CD14-positive monocyte (primary cell): ENCODE measurements at regions not wholly inside any gene's neighbourhood (a gene's known extent, or its start where the extent isn't known, plus 50 kb on each side); places are given as distances from the start of the nearest gene placed in this dataset.

Experiments
- DNase-seq, 3 donors: peaks; one replicate each; pipeline ENCODE4 v3.0.0-alpha.2; 2011 to 2022
- H2AFZ ChIP-seq: 2 replicates; pipeline ENCODE4 v1.6.0; 2012; ENCODE audit warnings: mild to moderate bottlenecking, low read depth, low read length, inconsistent platforms; ENCODE audit not compliant: insufficient read depth, poor library complexity, severe bottlenecking
- H3K27ac ChIP-seq, 2 donors: 1 replicate in 1 of 2; 2 replicates in 1 of 2; pipeline ENCODE4 v1.5.1; 2012 to 2013; ENCODE audit warnings: low read length in 2 of 2, control low read depth in 1 of 2, inconsistent platforms in 1 of 2, low read depth in 1 of 2, mild to moderate bottlenecking in 1 of 2
- H3K27me3 ChIP-seq, 2 donors: one replicate each; pipeline versions ENCODE4 v1.6.0 to v1.6.1; 2011 to 2013; ENCODE audit warnings: low read length in 2 of 2; ENCODE audit not compliant: control insufficient read depth in 2 of 2, insufficient read depth in 2 of 2
- H3K36me3 ChIP-seq, 2 donors: replicated peaks in 1 of 2; 1 replicate in 1 of 2; 2 replicates in 1 of 2; pipeline versions ENCODE4 v1.5.1 to v1.6.1; 2012 to 2013; ENCODE audit warnings: low read length in 2 of 2, control low read depth in 1 of 2, inconsistent platforms in 1 of 2, mild to moderate bottlenecking in 1 of 2; ENCODE audit not compliant: insufficient read depth in 2 of 2, control insufficient read depth in 1 of 2
- H3K4me1 ChIP-seq, 2 donors: 1 replicate in 1 of 2; 2 replicates in 1 of 2; pipeline versions ENCODE4 v1.5.1 to v1.6.1; 2012 to 2013; ENCODE audit warnings: low read length in 2 of 2, control low read depth in 1 of 2, inconsistent platforms in 1 of 2, mild to moderate bottlenecking in 1 of 2, moderate library complexity in 1 of 2; ENCODE audit not compliant: insufficient read depth in 2 of 2, control insufficient read depth in 1 of 2
- H3K4me2 ChIP-seq: replicated peaks from 2 replicates; pipeline ENCODE3; 2012; ENCODE audit warnings: low read length, moderate library complexity, mild to moderate bottlenecking; ENCODE audit not compliant: poor library complexity, severe bottlenecking; ENCODE audit errors: extremely low read depth
- H3K4me3 ChIP-seq, 3 experiments: fragments of 200-600 bp in 1 of 3; sonication (generic) in 1 of 3; replicated peaks in 1 of 3; 1 replicate in 2 of 3; 2 replicates in 1 of 3; pipeline ENCODE4 v1.5.1; 2011 to 2013; ENCODE audit warnings: low read length in 3 of 3, mild to moderate bottlenecking in 3 of 3, control low read depth in 2 of 3, low read depth in 2 of 3, inconsistent platforms in 1 of 3, moderate library complexity in 1 of 3
- H3K79me2 ChIP-seq: 2 replicates; pipeline ENCODE4 v1.6.0; 2012; ENCODE audit warnings: mild to moderate bottlenecking, control low read depth, inconsistent platforms, low read length, moderate library complexity; ENCODE audit not compliant: insufficient read depth
- H3K9ac ChIP-seq: 2 replicates; pipeline ENCODE4 v1.6.0; 2017; ENCODE audit warnings: low read length, mild to moderate bottlenecking; ENCODE audit not compliant: insufficient read depth, poor library complexity, severe bottlenecking
- H3K9me3 ChIP-seq, 2 donors: replicated peaks in 1 of 2; 1 replicate in 1 of 2; 2 replicates in 1 of 2; pipeline versions ENCODE4 v1.5.1 to v1.6.1; 2012 to 2013; ENCODE audit warnings: low read length in 2 of 2, control low read depth in 1 of 2; ENCODE audit not compliant: control insufficient read depth in 1 of 2, insufficient read depth in 1 of 2
- H4K20me1 ChIP-seq: 2 replicates; pipeline ENCODE4 v1.6.0; 2012; ENCODE audit warnings: mild to moderate bottlenecking, low read length, control low read depth, moderate library complexity; ENCODE audit not compliant: insufficient read depth
- H3K27ac Mint-ChIP-seq, 7 donors: one replicate each; pipeline ENCODE4 v1.8.0; 2020; ENCODE audit warnings: mild to moderate bottlenecking in 7 of 7, mixed read lengths in 7 of 7, moderate library complexity in 6 of 7, inconsistent platforms in 2 of 7
- H3K27me3 Mint-ChIP-seq, 3 donors: one replicate each; pipeline ENCODE4 v1.8.0; 2021 to 2022; ENCODE audit warnings: low read depth in 3 of 3, mild to moderate bottlenecking in 3 of 3, mixed read lengths in 3 of 3, moderate library complexity in 3 of 3, inconsistent platforms in 1 of 3
- H3K36me3 Mint-ChIP-seq, 2 donors: one replicate each; pipeline ENCODE4 v1.8.0; 2020; ENCODE audit warnings: mixed read lengths in 2 of 2, inconsistent platforms in 1 of 2, mild to moderate bottlenecking in 1 of 2
- H3K4me1 Mint-ChIP-seq: one replicate; pipeline ENCODE4 v1.8.0; 2020; ENCODE audit warnings: mild to moderate bottlenecking, mixed read lengths
- H3K4me3 Mint-ChIP-seq, 2 donors: one replicate each; pipeline ENCODE4 v1.8.0; 2020; ENCODE audit warnings: mild to moderate bottlenecking in 2 of 2, mixed read lengths in 2 of 2, moderate library complexity in 1 of 2
- H3K9me3 Mint-ChIP-seq, 7 donors: one replicate each; pipeline ENCODE4 v1.8.0; 2020 to 2022; ENCODE audit warnings: mixed read lengths in 7 of 7, mild to moderate bottlenecking in 6 of 7, moderate library complexity in 6 of 7, inconsistent platforms in 2 of 7
- WGBS: methylation state at CpG from one replicate; pipeline ENCODE4 v1.1.5; 2013; ENCODE audit warnings: missing lambda C conversion rate; ENCODE audit not compliant: insufficient coverage; 5-methylcytosine and 5-hydroxymethylcytosine counted together
- intact Hi-C, 2 donors: fragments of 100-400 bp; cut with micrococcal nuclease; formaldehyde crosslinking; loops; one replicate each; pipeline versions ENCODE4 v1.15.0 to v1.15.1; 2023
- TF ChIP-seq, protein P1 (sequence below): fragments of 200-600 bp; IDR thresholded peaks from one replicate; pipeline ENCODE4 v1.8.0; 2022; ENCODE audit warnings: antibody characterized with exemption, mild to moderate bottlenecking

DNA sequence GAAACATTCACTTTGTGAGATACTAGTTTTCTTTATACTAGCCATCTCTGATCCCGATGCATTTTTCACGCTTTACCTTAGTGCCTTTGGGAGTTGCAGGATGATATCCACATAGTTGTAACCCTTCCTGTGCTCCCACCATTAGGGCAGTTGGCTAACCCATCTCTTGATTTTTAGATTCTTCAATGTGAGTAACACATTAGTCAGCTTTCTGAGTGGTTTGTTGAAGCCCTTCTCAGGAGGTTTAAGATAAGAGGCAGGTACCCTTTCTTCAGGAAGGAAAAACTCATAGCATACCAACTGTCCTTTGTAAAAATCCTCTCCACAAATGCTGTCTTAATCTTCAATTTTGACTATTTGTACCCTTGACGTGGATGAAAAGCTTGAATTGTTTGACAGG lies 392.3 kb downstream of the DMAC1 start:
- H3K4me3 Mint-ChIP-seq = no peak overlapping the region
- Histone ChIP-seq H3K79me2 (no peaks in the 10 kb centered on the region), H3K9me3 (no peaks in the 10 kb centered on the region), H3K4me3 (no peak overlapping the region), H2AFZ (no peak overlapping the region), H3K27ac (no peak overlapping the region), H3K4me2 (no peak overlapping the region), H3K9ac (no peak overlapping the region), H3K36me3 (no peaks in the 10 kb centered on the region), H3K27me3 (no peaks in the 10 kb centered on the region), H4K20me1 (no peaks in the 10 kb centered on the region), H3K4me1 (no peaks in the 10 kb centered on the region)
- no peaks in the 10 kb centered on the region for H3K36me3 Mint-ChIP-seq
- no CpG with 5 or more reads among the region's 3 CpGs for WGBS
- no peak overlapping the region for H3K27ac Mint-ChIP-seq
- DNase-seq = no peak
- peaks cover 6% of the 10 kb centered on the region for H3K4me1 Mint-ChIP-seq
- intact Hi-C loops = no loop called here
- peaks cover 0 to 1% (median 0%) of the 10 kb centered on the region in 3 donors for H3K27me3 Mint-ChIP-seq
- TF ChIP-seq, protein P1, sequence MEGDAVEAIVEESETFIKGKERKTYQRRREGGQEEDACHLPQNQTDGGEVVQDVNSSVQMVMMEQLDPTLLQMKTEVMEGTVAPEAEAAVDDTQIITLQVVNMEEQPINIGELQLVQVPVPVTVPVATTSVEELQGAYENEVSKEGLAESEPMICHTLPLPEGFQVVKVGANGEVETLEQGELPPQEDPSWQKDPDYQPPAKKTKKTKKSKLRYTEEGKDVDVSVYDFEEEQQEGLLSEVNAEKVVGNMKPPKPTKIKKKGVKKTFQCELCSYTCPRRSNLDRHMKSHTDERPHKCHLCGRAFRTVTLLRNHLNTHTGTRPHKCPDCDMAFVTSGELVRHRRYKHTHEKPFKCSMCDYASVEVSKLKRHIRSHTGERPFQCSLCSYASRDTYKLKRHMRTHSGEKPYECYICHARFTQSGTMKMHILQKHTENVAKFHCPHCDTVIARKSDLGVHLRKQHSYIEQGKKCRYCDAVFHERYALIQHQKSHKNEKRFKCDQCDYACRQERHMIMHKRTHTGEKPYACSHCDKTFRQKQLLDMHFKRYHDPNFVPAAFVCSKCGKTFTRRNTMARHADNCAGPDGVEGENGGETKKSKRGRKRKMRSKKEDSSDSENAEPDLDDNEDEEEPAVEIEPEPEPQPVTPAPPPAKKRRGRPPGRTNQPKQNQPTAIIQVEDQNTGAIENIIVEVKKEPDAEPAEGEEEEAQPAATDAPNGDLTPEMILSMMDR = no peak
- peaks cover 0 to 5% (median 0%) of the 10 kb centered on the region in 7 donors for H3K9me3 Mint-ChIP-seq

DNA sequence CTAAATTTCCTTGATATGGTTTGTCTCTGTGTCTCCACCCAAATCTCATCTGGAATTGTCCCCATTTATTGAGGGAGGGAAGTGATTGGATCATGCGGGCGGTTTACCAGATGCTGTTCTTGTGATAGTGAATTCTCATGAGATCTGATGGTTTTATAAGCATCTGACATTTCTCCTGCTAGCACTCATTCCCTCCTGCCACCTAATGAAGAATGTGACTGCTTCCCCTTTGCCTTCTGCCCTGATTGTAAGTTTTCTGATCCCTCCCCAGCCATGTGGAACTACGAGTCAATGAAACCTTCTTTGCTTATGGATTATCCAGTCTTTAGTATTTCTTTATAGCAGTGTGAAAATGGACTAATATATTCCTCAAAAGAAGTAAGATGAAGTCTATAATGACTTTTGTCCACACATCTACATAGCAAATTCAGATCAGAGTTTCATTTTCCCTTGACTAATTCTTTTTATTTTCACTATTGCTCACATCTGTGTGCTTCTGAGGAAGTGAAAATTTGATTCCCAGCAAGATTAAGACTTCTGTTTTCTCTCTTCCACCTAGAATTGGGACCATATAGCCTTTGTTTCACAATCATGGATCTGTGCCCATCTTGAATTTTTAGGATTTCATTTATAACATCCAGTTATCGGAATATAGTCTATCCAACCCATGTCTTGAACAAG lies 393.5 kb downstream of the DMAC1 start:
- peaks cover 0 to 5% (median 0%) of the 10 kb centered on the region in 7 donors for H3K9me3 Mint-ChIP-seq
- intact Hi-C loops = no loop called here
- H3K27me3 Mint-ChIP-seq = peaks cover 0 to 2% (median 2%) of the 10 kb centered on the region in 3 donors

More for the DNA sequence above, 393.5 kb downstream of the DMAC1 start:
- H3K9me3 ChIP-seq = no peaks in the 10 kb centered on the region
- no peak overlapping the region for H3K9ac ChIP-seq
- H3K4me3 ChIP-seq = no peak overlapping the region
- no peaks in the 10 kb centered on the region for H4K20me1 ChIP-seq
- TF ChIP-seq, protein P1 = no peak
- Mint-ChIP-seq H3K4me1 (peaks cover 6% of the 10 kb centered on the region), H3K36me3 (no peaks in the 10 kb centered on the region), H3K4me3 (no peak overlapping the region), H3K27ac (no peak overlapping the region)
- no peak for DNase-seq
- no peaks in the 10 kb centered on the region for H3K27me3 ChIP-seq
- H3K4me1 ChIP-seq = no peaks in the 10 kb centered on the region
- WGBS = no CpG with 5 or more reads among the region's 4 CpGs
- H3K4me2 ChIP-seq = no peak overlapping the region
- no peaks in the 10 kb centered on the region for H3K36me3 ChIP-seq
- H2AFZ ChIP-seq = no peak overlapping the region
- no peaks in the 10 kb centered on the region for H3K79me2 ChIP-seq
- H3K27ac ChIP-seq = no peak overlapping the region
